Uterus (tissue), 2 donors: ENCODE measurements at regions not wholly inside any gene's neighbourhood (a gene's known extent, or its start where the extent isn't known, plus 50 kb on each side); places are given as distances from the start of the nearest gene placed in this dataset.

ENCODE experiments used
- POLR2A ChIP-seq, 2 donors: fragments of 450-650 bp; IDR thresholded peaks; one replicate each; pipeline ENCODE4 v1.6.1; 2016; ENCODE audit warnings: antibody characterized with exemption in 2 of 2, mild to moderate bottlenecking in 1 of 2, moderate library complexity in 1 of 2
- TF ChIP-seq, protein P1 (sequence below), 4 experiments: fragments of 200-600 bp in 2 of 4; fragments of 450-650 bp in 2 of 4; sonication (generic) in 2 of 4; IDR thresholded peaks; one replicate each; pipeline ENCODE4 v1.5.1; 2016 to 2019; ENCODE audit warnings: antibody characterized with exemption in 4 of 4, mild to moderate bottlenecking in 2 of 4, moderate library complexity in 1 of 4

DNA sequence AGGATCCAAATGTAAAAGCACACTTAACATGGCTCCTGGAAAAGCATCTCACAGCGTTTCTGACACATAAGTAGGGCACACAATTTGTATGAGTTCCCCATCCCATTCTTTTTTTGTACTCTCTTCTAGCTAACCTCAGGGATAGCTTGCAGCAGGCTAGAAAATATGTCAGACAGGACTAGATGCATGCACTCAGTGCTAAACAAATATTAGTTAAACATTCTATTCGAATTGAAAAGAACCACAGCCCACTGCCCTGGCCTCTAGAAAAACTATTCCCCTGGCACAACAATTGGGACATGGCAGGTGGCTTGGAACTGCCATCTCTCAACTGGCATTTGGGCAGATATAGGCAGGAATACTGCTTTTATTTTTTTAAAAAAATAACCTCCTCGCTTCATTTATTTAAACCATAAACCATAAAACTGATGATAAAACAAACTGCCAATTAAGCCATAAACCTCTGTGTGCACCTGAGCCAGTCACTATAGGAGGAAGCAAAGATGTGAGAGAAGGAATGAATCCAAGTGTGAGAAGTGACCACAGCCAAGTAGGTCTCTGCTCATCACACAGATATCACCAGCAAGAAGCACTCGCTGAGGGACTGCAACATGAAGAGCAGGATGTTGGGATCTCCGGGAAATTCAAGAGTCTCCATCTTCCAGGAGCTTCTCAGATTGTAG lies 394.1 kb downstream of the NEBL start:
- no peak for TF ChIP-seq POLR2A (IDR thresholded peaks at IDR 0.05)
- TF ChIP-seq, protein P1, sequence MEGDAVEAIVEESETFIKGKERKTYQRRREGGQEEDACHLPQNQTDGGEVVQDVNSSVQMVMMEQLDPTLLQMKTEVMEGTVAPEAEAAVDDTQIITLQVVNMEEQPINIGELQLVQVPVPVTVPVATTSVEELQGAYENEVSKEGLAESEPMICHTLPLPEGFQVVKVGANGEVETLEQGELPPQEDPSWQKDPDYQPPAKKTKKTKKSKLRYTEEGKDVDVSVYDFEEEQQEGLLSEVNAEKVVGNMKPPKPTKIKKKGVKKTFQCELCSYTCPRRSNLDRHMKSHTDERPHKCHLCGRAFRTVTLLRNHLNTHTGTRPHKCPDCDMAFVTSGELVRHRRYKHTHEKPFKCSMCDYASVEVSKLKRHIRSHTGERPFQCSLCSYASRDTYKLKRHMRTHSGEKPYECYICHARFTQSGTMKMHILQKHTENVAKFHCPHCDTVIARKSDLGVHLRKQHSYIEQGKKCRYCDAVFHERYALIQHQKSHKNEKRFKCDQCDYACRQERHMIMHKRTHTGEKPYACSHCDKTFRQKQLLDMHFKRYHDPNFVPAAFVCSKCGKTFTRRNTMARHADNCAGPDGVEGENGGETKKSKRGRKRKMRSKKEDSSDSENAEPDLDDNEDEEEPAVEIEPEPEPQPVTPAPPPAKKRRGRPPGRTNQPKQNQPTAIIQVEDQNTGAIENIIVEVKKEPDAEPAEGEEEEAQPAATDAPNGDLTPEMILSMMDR (IDR thresholded peaks at IDR 0.05): no peak
